MM.1S (cell line): ENCODE measurements at regions not wholly inside any gene's neighbourhood (a gene's known extent, or its start where the extent isn't known, plus 50 kb on each side); places are given as distances from the start of the nearest gene placed in this dataset.

Experiments used
- CTCF ChIP-seq: fragments of 300-600 bp; sonication (generic); IDR thresholded peaks from 2 replicates; pipeline ENCODE4 v1.5.1; 2016; ENCODE audit warnings: antibody characterized with exemption, low read length, mixed read lengths
- EZH2 ChIP-seq: fragments of 300-600 bp; sonication (generic); optimal IDR thresholded peaks from 2 replicates; pipeline ENCODE3; 2017; ENCODE audit warnings: low read depth, mild to moderate bottlenecking, antibody characterized with exemption, low read length, mixed read lengths
- EZH2phosphoT487 ChIP-seq: fragments of 300-600 bp; sonication (generic); IDR thresholded peaks from 2 replicates; pipeline ENCODE4 v1.6.1; 2018; ENCODE audit warnings: antibody characterized with exemption, low read length

GRCh38 chr3:64943866-64944265 lies 256.1 kb upstream of the ADAMTS9 start:
- TF ChIP-seq CTCF, result no peak
- TF ChIP-seq EZH2, result no peak
- TF ChIP-seq EZH2phosphoT487, result no peak
